Smooth muscle cell (in vitro differentiated cells): ENCODE measurements at regions not wholly inside any gene's neighbourhood (a gene's known extent, or its start where the extent isn't known, plus 50 kb on each side); places are given as distances from the start of the nearest gene placed in this dataset.

Experiments used
- DNase-seq: peaks from one replicate; lab custom pipeline; 2025; ENCODE audit not compliant: unreplicated experiment; lab: John Stamatoyannopoulos, UW
- H2AFZ ChIP-seq: fragments of 200-600 bp; sonication (generic); 2 replicates; pipeline ENCODE4 v1.6.0; 2016; ENCODE audit warnings: antibody characterized with exemption, low read depth, mild to moderate bottlenecking
- H3F3A ChIP-seq: fragments of 200-600 bp; sonication (generic); 2 replicates; pipeline ENCODE4 v1.6.0; 2017; ENCODE audit warnings: antibody characterized with exemption, low read depth
- H3K27ac ChIP-seq: fragments of 200-600 bp; sonication (generic); 2 replicates; pipeline ENCODE4 v1.5.1; 2016; ENCODE audit warnings: low read depth, mild to moderate bottlenecking
- H3K27me3 ChIP-seq: fragments of 200-600 bp; sonication (generic); 2 replicates; pipeline ENCODE4 v1.6.1; 2016; ENCODE audit warnings: low read depth, mild to moderate bottlenecking
- H3K36me3 ChIP-seq: fragments of 200-600 bp; sonication (generic); 2 replicates; pipeline ENCODE4 v1.5.1; 2016; ENCODE audit warnings: low read depth
- H3K4me1 ChIP-seq: fragments of 200-600 bp; sonication (generic); 2 replicates; pipeline ENCODE4 v1.5.1; 2016; ENCODE audit warnings: low read depth
- H3K4me2 ChIP-seq: fragments of 200-600 bp; sonication (generic); 2 replicates; pipeline ENCODE4 v1.6.0; 2016; ENCODE audit warnings: mild to moderate bottlenecking
- H3K4me3 ChIP-seq: fragments of 200-600 bp; sonication (generic); 2 replicates; pipeline ENCODE4 v1.5.1; 2016; ENCODE audit warnings: mild to moderate bottlenecking
- H3K79me2 ChIP-seq: fragments of 200-600 bp; sonication (generic); 2 replicates; pipeline ENCODE4 v1.6.0; 2016; ENCODE audit warnings: low read depth, mild to moderate bottlenecking
- H3K9ac ChIP-seq: fragments of 200-600 bp; sonication (generic); 2 replicates; pipeline ENCODE4 v1.6.0; 2016; ENCODE audit warnings: low read depth
- H3K9me3 ChIP-seq: fragments of 200-600 bp; sonication (generic); replicated peaks from 2 replicates; pipeline ENCODE4 v1.5.1; 2016; ENCODE audit warnings: low read depth
- H4K20me1 ChIP-seq: fragments of 200-600 bp; sonication (generic); 2 replicates; pipeline ENCODE4 v1.6.0; 2016; ENCODE audit warnings: low read depth
- CTCF ChIP-seq: fragments of 200-600 bp; sonication (generic); IDR thresholded peaks from 2 replicates; pipeline ENCODE4 v1.5.1; 2017; ENCODE audit warnings: borderline replicate concordance, mild to moderate bottlenecking, antibody characterized with exemption; ENCODE audit not compliant: insufficient read depth, poor library complexity, severe bottlenecking
- WGBS: methylation state at CpG from one replicate; pipeline ENCODE4 v1.1.7; 2016; ENCODE audit warnings: low lambda C conversion rate; 5-methylcytosine and 5-hydroxymethylcytosine counted together

GRCh38 chr6:23511817-23512216 lies 614.2 kb upstream of the NRSN1 start:
- Histone ChIP-seq H3K4me3 (no peak overlapping the region), H3K79me2 (no peaks in the 10 kb centered on the region), H3K36me3 (no peaks in the 10 kb centered on the region), H3F3A (no peaks in the 10 kb centered on the region), H2AFZ (no peak overlapping the region), H3K27ac (no peak overlapping the region), H3K9ac (no peak overlapping the region), H3K27me3 (no peaks in the 10 kb centered on the region), H3K4me1 (no peaks in the 10 kb centered on the region), H3K4me2 (no peak overlapping the region), H4K20me1 (no peaks in the 10 kb centered on the region), H3K9me3 (no peaks in the 10 kb centered on the region)
- TF ChIP-seq CTCF, result no peak
- WGBS, result 97% methylated on average over 1 of the region's 1 CpG
- DNase-seq, result no peak

- H4K20me1 ChIP-seq, result no peaks in the 10 kb centered on the region
- H3K9me3 ChIP-seq, result no peaks in the 10 kb centered on the region
- DNase-seq, result no peak
- H3K4me2 ChIP-seq, result no peak overlapping the region
- H2AFZ ChIP-seq, result no peak overlapping the region
- no peak overlapping the region for H3K9ac ChIP-seq
- no peak for TF ChIP-seq CTCF
- no peaks in the 10 kb centered on the region for H3F3A ChIP-seq
- no peaks in the 10 kb centered on the region for H3K36me3 ChIP-seq
- WGBS, result 57% methylated on average over 6 of the region's 6 CpGs
- H3K79me2 ChIP-seq, result no peaks in the 10 kb centered on the region
- H3K27ac ChIP-seq, result no peak overlapping the region
- no peak overlapping the region for H3K4me3 ChIP-seq
- no peaks in the 10 kb centered on the region for H3K4me1 ChIP-seq
- no peaks in the 10 kb centered on the region for H3K27me3 ChIP-seq
Measured at GRCh38 chr6:23518294-23518693, 607.7 kb upstream of the NRSN1 start.

GRCh38 chr6:23522792-23523547 lies 603.0 kb upstream of the NRSN1 start:
- DNase-seq, result no peak
- Histone ChIP-seq H3K27ac (no peak overlapping the region), H3K4me2 (no peak overlapping the region), H3K9me3 (no peaks in the 10 kb centered on the region), H3K9ac (no peak overlapping the region), H3F3A (no peaks in the 10 kb centered on the region), H3K79me2 (no peaks in the 10 kb centered on the region), H3K36me3 (no peaks in the 10 kb centered on the region), H3K27me3 (no peaks in the 10 kb centered on the region), H4K20me1 (no peaks in the 10 kb centered on the region), H3K4me1 (no peaks in the 10 kb centered on the region), H2AFZ (peak overlapping the region; percentile 82), H3K4me3 (no peak overlapping the region)
- 57% methylated on average over 11 of the region's 11 CpGs for WGBS
- TF ChIP-seq CTCF, result no peak

- no peaks in the 10 kb centered on the region for H4K20me1 ChIP-seq
- 70% methylated on average over 2 of the region's 2 CpGs for WGBS
- no peak overlapping the region for H3K4me2 ChIP-seq
- no peaks in the 10 kb centered on the region for H3K4me1 ChIP-seq
- no peak overlapping the region for H3K27ac ChIP-seq
- H3K9me3 ChIP-seq, result no peaks in the 10 kb centered on the region
- peak overlapping the region; percentile 82 for H2AFZ ChIP-seq
- H3K9ac ChIP-seq, result no peak overlapping the region
- H3F3A ChIP-seq, result no peaks in the 10 kb centered on the region
- no peak overlapping the region for H3K4me3 ChIP-seq
- H3K36me3 ChIP-seq, result no peaks in the 10 kb centered on the region
- DNase-seq, result no peak
- no peak for TF ChIP-seq CTCF
- H3K27me3 ChIP-seq, result no peaks in the 10 kb centered on the region
- H3K79me2 ChIP-seq, result no peaks in the 10 kb centered on the region
Measured at GRCh38 chr6:23523771-23524170, 602.2 kb upstream of the NRSN1 start.
